Endothelial cell (in vitro differentiated cells): ENCODE measurements at regions not wholly inside any gene's neighbourhood (a gene's known extent, or its start where the extent isn't known, plus 50 kb on each side); places are given as distances from the start of the nearest gene placed in this dataset.

Source experiments
- DNase-seq: peaks from one replicate; pipeline ENCODE4 v3.0.0; 2021; ENCODE audit warnings: low spot score
- H3K27ac Mint-ChIP-seq: one replicate; pipeline ENCODE4 v1.8.0; 2021; ENCODE audit warnings: mixed read lengths, inconsistent platforms; ENCODE audit not compliant: unreplicated experiment
- H3K27me3 Mint-ChIP-seq: one replicate; pipeline ENCODE4 v1.8.0; 2021; ENCODE audit warnings: mild to moderate bottlenecking, moderate library complexity, mixed read lengths, inconsistent platforms; ENCODE audit not compliant: unreplicated experiment
- H3K36me3 Mint-ChIP-seq: one replicate; pipeline ENCODE4 v1.8.0; 2021; ENCODE audit warnings: mild to moderate bottlenecking, low read depth, mixed read lengths, inconsistent platforms; ENCODE audit not compliant: unreplicated experiment
- H3K4me1 Mint-ChIP-seq: one replicate; pipeline ENCODE4 v1.8.0; 2021; ENCODE audit warnings: mild to moderate bottlenecking, mixed read lengths, inconsistent platforms; ENCODE audit not compliant: unreplicated experiment
- H3K4me3 Mint-ChIP-seq: one replicate; pipeline ENCODE4 v1.8.0; 2021; ENCODE audit warnings: mild to moderate bottlenecking, mixed read lengths, inconsistent platforms; ENCODE audit not compliant: unreplicated experiment
- H3K9me3 Mint-ChIP-seq: one replicate; pipeline ENCODE4 v1.8.0; 2021; ENCODE audit warnings: mixed read lengths, inconsistent platforms; ENCODE audit not compliant: unreplicated experiment
- CTCF ChIP-seq: fragments of 200-600 bp; sonication (generic); IDR thresholded peaks from one replicate; pipeline ENCODE4 v1.5.0; 2021; ENCODE audit warnings: antibody characterized with exemption; ENCODE audit not compliant: unreplicated experiment

- no peak for TF ChIP-seq CTCF
- no peak for DNase-seq
- H3K4me1 Mint-ChIP-seq: no peaks in the 10 kb centered on the region
- no peak overlapping the region for H3K4me3 Mint-ChIP-seq
- H3K27me3 Mint-ChIP-seq: no peaks in the 10 kb centered on the region
- H3K27ac Mint-ChIP-seq: no peak overlapping the region
- H3K36me3 Mint-ChIP-seq: peaks cover 5% of the 10 kb centered on the region
- H3K9me3 Mint-ChIP-seq: peaks cover 6% of the 10 kb centered on the region
Measured at GRCh38 chr14:44108601-44109000, 398.5 kb downstream of the FSCB start.

- H3K4me1 Mint-ChIP-seq: no peaks in the 10 kb centered on the region
- H3K36me3 Mint-ChIP-seq: peaks cover 5% of the 10 kb centered on the region
- no peak overlapping the region for H3K4me3 Mint-ChIP-seq
- peaks cover 6% of the 10 kb centered on the region for H3K9me3 Mint-ChIP-seq
- H3K27me3 Mint-ChIP-seq: no peaks in the 10 kb centered on the region
- no peak for DNase-seq
- H3K27ac Mint-ChIP-seq: no peak overlapping the region
- no peak for TF ChIP-seq CTCF
Measured at GRCh38 chr14:44107156-44107555, 399.9 kb downstream of the FSCB start.

- no peak overlapping the region for H3K4me3 Mint-ChIP-seq
- no peaks in the 10 kb centered on the region for H3K27me3 Mint-ChIP-seq
- H3K4me1 Mint-ChIP-seq: no peaks in the 10 kb centered on the region
- H3K36me3 Mint-ChIP-seq: no peaks in the 10 kb centered on the region
- no peak overlapping the region for H3K27ac Mint-ChIP-seq
- H3K9me3 Mint-ChIP-seq: no peaks in the 10 kb centered on the region
- no peak for TF ChIP-seq CTCF
- DNase-seq: no peak
Measured at GRCh38 chr14:44099743-44100488, 407.2 kb downstream of the FSCB start.

- DNase-seq: no peak
- Mint-ChIP-seq H3K9me3 (no peaks in the 10 kb centered on the region), H3K27me3 (no peaks in the 10 kb centered on the region), H3K4me3 (no peak overlapping the region), H3K27ac (no peak overlapping the region), H3K36me3 (no peaks in the 10 kb centered on the region), H3K4me1 (no peaks in the 10 kb centered on the region)
- TF ChIP-seq CTCF: no peak
Measured at GRCh38 chr14:44081146-44081545, 425.9 kb downstream of the FSCB start.

GRCh38 chr14:44070046-44070445 lies 437.0 kb downstream of the FSCB start:
- H3K4me1 Mint-ChIP-seq: no peaks in the 10 kb centered on the region
- no peak overlapping the region for H3K4me3 Mint-ChIP-seq
- no peaks in the 10 kb centered on the region for H3K27me3 Mint-ChIP-seq
- no peak overlapping the region for H3K27ac Mint-ChIP-seq
- no peak for DNase-seq
- no peaks in the 10 kb centered on the region for H3K36me3 Mint-ChIP-seq
- no peaks in the 10 kb centered on the region for H3K9me3 Mint-ChIP-seq
- TF ChIP-seq CTCF: no peak
